ENCODE measurements at regions not wholly inside any gene's neighbourhood (a gene's known extent, or its start where the extent isn't known, plus 50 kb on each side); places are given as distances from the start of the nearest gene placed in this dataset.

DNA sequence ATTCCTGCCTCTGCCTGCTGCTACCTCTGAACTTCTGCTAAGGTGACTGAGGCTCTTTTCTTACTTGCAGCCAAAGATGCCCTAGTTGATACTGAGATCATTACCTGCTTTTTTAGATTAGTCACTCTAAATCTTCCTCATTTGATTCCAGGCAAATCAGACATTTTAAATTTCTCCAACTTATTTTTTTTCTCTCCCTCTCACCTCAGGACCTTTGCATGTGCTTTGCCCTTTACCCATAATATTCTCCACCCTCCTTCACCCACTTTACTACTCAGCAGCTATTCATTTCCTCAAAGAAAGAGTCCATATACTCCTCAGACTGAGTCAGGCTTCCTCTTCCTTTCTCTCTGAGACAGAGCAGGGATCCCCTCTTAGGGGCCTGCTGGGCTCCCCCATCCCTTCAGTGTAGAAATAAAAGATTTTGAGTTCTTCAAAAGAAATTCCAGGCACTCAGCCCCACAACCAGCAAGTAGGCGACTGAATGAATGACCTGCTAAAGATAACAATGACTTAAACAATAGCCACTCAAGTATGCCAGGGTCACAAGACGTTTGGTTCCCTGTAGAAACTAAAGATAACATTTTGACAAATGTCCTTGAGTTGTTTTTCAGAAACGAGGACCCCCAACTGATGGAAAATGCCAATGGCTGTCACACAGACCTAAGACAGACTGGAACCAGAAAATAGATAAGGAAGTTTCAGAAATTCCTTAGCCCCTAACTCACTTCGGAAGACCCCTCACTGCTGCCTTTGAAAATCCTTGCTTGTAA lies 104.2 kb downstream of the MTNR1B start:
- CTCF ChIA-PET = no interaction called here
- no peaks in the 10 kb centered on the region for H3K79me2 ChIP-seq (ENCODE audit: low read depth)
- no peak overlapping the region for H2AFZ ChIP-seq
- TF ChIP-seq, protein P1, sequence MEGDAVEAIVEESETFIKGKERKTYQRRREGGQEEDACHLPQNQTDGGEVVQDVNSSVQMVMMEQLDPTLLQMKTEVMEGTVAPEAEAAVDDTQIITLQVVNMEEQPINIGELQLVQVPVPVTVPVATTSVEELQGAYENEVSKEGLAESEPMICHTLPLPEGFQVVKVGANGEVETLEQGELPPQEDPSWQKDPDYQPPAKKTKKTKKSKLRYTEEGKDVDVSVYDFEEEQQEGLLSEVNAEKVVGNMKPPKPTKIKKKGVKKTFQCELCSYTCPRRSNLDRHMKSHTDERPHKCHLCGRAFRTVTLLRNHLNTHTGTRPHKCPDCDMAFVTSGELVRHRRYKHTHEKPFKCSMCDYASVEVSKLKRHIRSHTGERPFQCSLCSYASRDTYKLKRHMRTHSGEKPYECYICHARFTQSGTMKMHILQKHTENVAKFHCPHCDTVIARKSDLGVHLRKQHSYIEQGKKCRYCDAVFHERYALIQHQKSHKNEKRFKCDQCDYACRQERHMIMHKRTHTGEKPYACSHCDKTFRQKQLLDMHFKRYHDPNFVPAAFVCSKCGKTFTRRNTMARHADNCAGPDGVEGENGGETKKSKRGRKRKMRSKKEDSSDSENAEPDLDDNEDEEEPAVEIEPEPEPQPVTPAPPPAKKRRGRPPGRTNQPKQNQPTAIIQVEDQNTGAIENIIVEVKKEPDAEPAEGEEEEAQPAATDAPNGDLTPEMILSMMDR (conservative IDR thresholded peaks at IDR 0.05) = no peak
- no peak for TF ChIP-seq EZH2 (IDR thresholded peaks at IDR 0.05; ENCODE audit: low read depth)
- no peak overlapping the region for H3K27ac ChIP-seq
- H3K4me2 ChIP-seq = no peak overlapping the region
- intact Hi-C loops (cut with micrococcal nuclease; ENCODE audit: unreplicated experiment) = no loop called here
- no peaks in the 10 kb centered on the region; the same call in 1 of the 2 replicates for H3K4me1 ChIP-seq (replicated peaks; ENCODE audit: insufficient read depth)
- no peak for DNase-seq
- POLR2A ChIA-PET (ENCODE audit: unreplicated experiment) = no interaction called here
- H3F3A ChIP-seq (ENCODE audit: insufficient read depth, low read depth) = no peaks in the 10 kb centered on the region
- no peak overlapping the region for H3K4me3 ChIP-seq
- no TSS peak for BruUV-seq (replicated peaks)
- H3K9me3 ChIP-seq (ENCODE audit: insufficient read depth, low read depth) = no peaks in the 10 kb centered on the region
- no peaks in the 10 kb centered on the region for H3K36me3 ChIP-seq (ENCODE audit: low read depth)
- H3K9me2 ChIP-seq (ENCODE audit: insufficient read depth) = no peaks in the 10 kb centered on the region
- no peaks in the 10 kb centered on the region for H3K27me3 ChIP-seq (ENCODE audit: insufficient read depth, low read depth)
- H4K20me1 ChIP-seq (ENCODE audit: insufficient read depth) = no peaks in the 10 kb centered on the region

DNA sequence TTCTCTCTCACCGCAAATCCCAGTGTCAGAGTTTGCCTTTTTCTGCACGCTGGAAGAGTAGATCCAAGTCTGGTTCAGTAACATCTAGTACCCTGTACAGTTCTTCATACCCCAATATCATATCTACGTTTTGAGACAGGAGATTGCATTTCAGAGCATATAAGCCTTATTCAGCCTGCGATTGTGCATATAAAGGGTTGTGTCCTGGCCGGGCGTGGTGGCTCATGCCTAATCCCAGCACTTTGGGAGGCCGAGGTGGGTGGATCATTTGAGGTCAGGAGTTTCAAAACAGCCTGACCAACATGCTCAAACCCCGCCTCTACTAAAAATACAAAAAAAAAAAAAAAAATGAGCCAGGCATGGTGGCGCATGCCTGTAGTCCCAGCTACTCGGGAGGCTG lies 104.9 kb downstream of the MTNR1B start:
- CTCF ChIA-PET = no interaction called here
- POLR2A ChIA-PET (ENCODE audit: unreplicated experiment) = no interaction called here
- TF ChIP-seq, protein P1 (conservative IDR thresholded peaks at IDR 0.05) = no peak
- Histone ChIP-seq H3K79me2 (ENCODE audit: low read depth) (no peaks in the 10 kb centered on the region), H3K27me3 (ENCODE audit: insufficient read depth, low read depth) (no peaks in the 10 kb centered on the region), H3K4me2 (no peak overlapping the region), H3K9me2 (ENCODE audit: insufficient read depth) (no peaks in the 10 kb centered on the region), H3K4me1 (replicated peaks; ENCODE audit: insufficient read depth) (no peaks in the 10 kb centered on the region; the same call in 1 of the 2 replicates), H4K20me1 (ENCODE audit: insufficient read depth) (no peaks in the 10 kb centered on the region), H2AFZ (no peak overlapping the region), H3F3A (ENCODE audit: insufficient read depth, low read depth) (no peaks in the 10 kb centered on the region), H3K27ac (no peak overlapping the region), H3K9me3 (ENCODE audit: insufficient read depth, low read depth) (no peaks in the 10 kb centered on the region), H3K36me3 (ENCODE audit: low read depth) (no peaks in the 10 kb centered on the region), H3K4me3 (no peak overlapping the region)
- intact Hi-C loops (cut with micrococcal nuclease; ENCODE audit: unreplicated experiment) = no loop called here
- DNase-seq = no peak
- BruUV-seq (replicated peaks) = no TSS peak

DNA sequence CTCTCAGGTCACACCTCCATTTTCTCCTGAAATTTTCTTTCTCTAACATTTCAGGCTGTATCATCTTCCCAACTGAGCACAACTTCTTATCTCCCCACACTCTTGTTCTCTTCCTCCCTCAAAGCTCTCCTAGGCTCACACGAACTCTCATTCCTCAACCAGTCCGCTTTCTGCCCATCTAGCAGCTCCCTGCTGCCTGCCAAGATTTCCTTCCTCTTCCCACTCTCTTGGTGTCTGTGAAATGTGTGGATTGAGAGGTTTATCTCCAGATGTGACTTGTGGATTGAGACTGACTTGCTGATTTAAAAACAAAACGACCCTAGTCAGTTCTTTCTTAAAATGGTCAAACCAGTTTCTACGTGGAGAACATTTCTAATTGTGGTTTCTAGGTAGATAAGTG lies 106.3 kb downstream of the MTNR1B start:
- Histone ChIP-seq H3K27ac (no peak overlapping the region), H3K9me2 (ENCODE audit: insufficient read depth) (no peaks in the 10 kb centered on the region), H3K4me2 (no peak overlapping the region), H3K9me3 (ENCODE audit: insufficient read depth, low read depth) (no peaks in the 10 kb centered on the region), H2AFZ (no peak overlapping the region), H3K4me1 (replicated peaks; ENCODE audit: insufficient read depth) (peaks cover 4% of the 10 kb centered on the region), H3K79me2 (ENCODE audit: low read depth) (no peaks in the 10 kb centered on the region), H3K27me3 (ENCODE audit: insufficient read depth, low read depth) (no peaks in the 10 kb centered on the region), H4K20me1 (ENCODE audit: insufficient read depth) (no peaks in the 10 kb centered on the region), H3F3A (ENCODE audit: insufficient read depth, low read depth) (no peaks in the 10 kb centered on the region), H3K4me3 (no peak overlapping the region), H3K36me3 (ENCODE audit: low read depth) (no peaks in the 10 kb centered on the region)
- no peak for DNase-seq
- TF ChIP-seq EZH2 (IDR thresholded peaks at IDR 0.05; ENCODE audit: low read depth) = no peak
- TF ChIP-seq, protein P1 (conservative IDR thresholded peaks at IDR 0.05) = no peak
- intact Hi-C loops (cut with micrococcal nuclease; ENCODE audit: unreplicated experiment) = no loop called here
- BruUV-seq (replicated peaks) = no TSS peak
- ChIA-PET POLR2A (ENCODE audit: unreplicated experiment) (no interaction called here), CTCF (no interaction called here)
